Skeletal muscle tissue (tissue), 3 donors: ENCODE measurements at regions not wholly inside any gene's neighbourhood (a gene's known extent, or its start where the extent isn't known, plus 50 kb on each side); places are given as distances from the start of the nearest gene placed in this dataset.
"Not testable (repeated sequence)": the region's sequence is repeated elsewhere in the genome, so short reads cannot be mapped to it uniquely, and the experiment has no call there.

Experiments
- H3K27ac ChIP-seq: one replicate; pipeline ENCODE4 v1.7.0; 2013; ENCODE audit warnings: mild to moderate bottlenecking, low read depth, low read length, inconsistent platforms
- H3K27me3 ChIP-seq, 3 donors: one replicate each; pipeline ENCODE4 v1.7.0; 2013; ENCODE audit warnings: low read length in 3 of 3; ENCODE audit not compliant: control insufficient read depth in 3 of 3, insufficient read depth in 3 of 3
- H3K36me3 ChIP-seq, 3 donors: one replicate each; pipeline ENCODE4 v1.7.0; 2013; ENCODE audit warnings: low read length in 3 of 3; ENCODE audit not compliant: control insufficient read depth in 3 of 3, insufficient read depth in 3 of 3
- H3K4me1 ChIP-seq, 3 donors: one replicate each; pipeline ENCODE4 v1.7.0; 2013; ENCODE audit warnings: low read length in 3 of 3, mild to moderate bottlenecking in 3 of 3; ENCODE audit not compliant: control insufficient read depth in 3 of 3, insufficient read depth in 3 of 3
- H3K4me3 ChIP-seq, 3 donors: one replicate each; pipeline ENCODE4 v1.7.0; 2013; ENCODE audit warnings: low read length in 3 of 3
- H3K9ac ChIP-seq, 3 donors: one replicate each; pipeline ENCODE4 v1.7.0; 2013; ENCODE audit warnings: low read length in 3 of 3, mild to moderate bottlenecking in 3 of 3, moderate library complexity in 2 of 3, low read depth in 1 of 3
- H3K9me3 ChIP-seq, 3 donors: one replicate each; pipeline ENCODE4 v1.7.0; 2013; ENCODE audit warnings: low read length in 3 of 3; ENCODE audit not compliant: control insufficient read depth in 3 of 3
- donor health status: Osteomylitis.

GRCh38 chr10:9302140-9302746 lies 1247.8 kb downstream of the GATA3 start:
- Histone ChIP-seq H3K27ac (no peak overlapping the region), H3K27me3 (no peaks in the 10 kb centered on the region), H3K9ac (no peak overlapping the region), H3K4me1 (no peaks in the 10 kb centered on the region), H3K4me3 (no peak overlapping the region), H3K9me3 (no peaks in the 10 kb centered on the region), H3K36me3 (no peaks in the 10 kb centered on the region)

GRCh38 chr10:9305018-9305655 lies 1250.6 kb downstream of the GATA3 start:
- H3K36me3 ChIP-seq, result no peaks in the 10 kb centered on the region
- no peaks in the 10 kb centered on the region for H3K4me1 ChIP-seq
- H3K4me3 ChIP-seq, result no peak overlapping the region
- H3K27me3 ChIP-seq, result no peaks in the 10 kb centered on the region
- H3K9ac ChIP-seq, result no peak overlapping the region
- H3K9me3 ChIP-seq, result no peaks in the 10 kb centered on the region
- H3K27ac ChIP-seq, result no peak overlapping the region

- no peak overlapping the region for H3K4me3 ChIP-seq
- H3K9me3 ChIP-seq, result no peaks in the 10 kb centered on the region
- H3K27me3 ChIP-seq, result no peaks in the 10 kb centered on the region
- H3K27ac ChIP-seq, result no peak overlapping the region
- no peaks in the 10 kb centered on the region for H3K36me3 ChIP-seq
- no peaks in the 10 kb centered on the region for H3K4me1 ChIP-seq
- no peak overlapping the region for H3K9ac ChIP-seq
Observed at GRCh38 chr10:9311702-9312499, 1257.4 kb downstream of the GATA3 start.

DNA sequence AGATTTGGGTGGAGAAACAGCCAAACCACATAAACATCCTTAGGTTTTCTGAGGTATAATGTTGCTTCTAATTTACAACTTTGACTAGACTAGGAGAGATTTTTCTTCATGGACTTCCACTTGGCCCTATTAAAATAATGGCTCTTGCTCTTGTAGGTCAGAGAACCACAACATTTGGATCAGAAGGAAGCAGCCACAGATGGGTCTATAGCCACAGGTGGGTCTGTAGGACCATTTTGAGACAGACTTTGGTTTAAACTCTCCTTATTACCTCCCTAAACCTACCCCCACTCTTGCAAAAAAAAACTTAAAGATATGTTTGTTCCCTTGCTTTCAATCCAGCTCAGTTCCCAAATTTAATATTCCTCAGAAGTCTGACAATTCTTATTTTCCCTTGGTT lies 1260.8 kb downstream of the GATA3 start:
- no peaks in the 10 kb centered on the region for H3K9me3 ChIP-seq
- no peak overlapping the region for H3K9ac ChIP-seq
- H3K36me3 ChIP-seq, result no peaks in the 10 kb centered on the region
- no peak overlapping the region for H3K27ac ChIP-seq
- no peak overlapping the region for H3K4me3 ChIP-seq
- no peaks in the 10 kb centered on the region for H3K4me1 ChIP-seq
- H3K27me3 ChIP-seq, result no peaks in the 10 kb centered on the region

- Histone ChIP-seq H3K27ac (no peak overlapping the region), H3K36me3 (no peaks in the 10 kb centered on the region), H3K9ac (no peak overlapping the region), H3K4me1 (no peaks in the 10 kb centered on the region), H3K9me3 (no peaks in the 10 kb centered on the region), H3K27me3 (no peaks in the 10 kb centered on the region), H3K4me3 (no peak overlapping the region)
Observed at GRCh38 chr10:9331583-9332008, 1277.1 kb downstream of the GATA3 start.

DNA sequence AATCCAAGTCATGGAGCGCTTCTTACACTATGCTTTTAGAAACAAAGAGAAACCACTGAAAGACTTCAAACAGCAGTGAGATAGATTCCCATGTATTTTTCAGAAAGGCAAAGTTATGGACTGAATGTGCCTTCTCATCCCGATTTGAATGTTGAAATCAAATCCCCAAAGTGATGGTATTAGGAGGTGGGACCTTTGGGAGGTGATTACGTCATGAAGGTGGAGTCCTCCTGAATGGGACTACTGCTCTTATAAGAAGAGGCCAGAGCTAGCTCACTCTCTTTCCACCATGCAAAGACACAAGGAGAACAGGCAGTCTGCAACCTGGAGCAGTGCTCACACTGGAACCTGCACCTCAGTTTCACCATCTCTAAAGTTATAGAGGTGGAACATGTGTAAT lies 1279.8 kb downstream of the GATA3 start:
- H3K27ac ChIP-seq, result no peak overlapping the region
- no peaks in the 10 kb centered on the region for H3K4me1 ChIP-seq

GRCh38 chr10:9339716-9340115 lies 1285.2 kb downstream of the GATA3 start:
- Histone ChIP-seq H3K4me3 (no peak overlapping the region), H3K36me3 (no peaks in the 10 kb centered on the region), H3K9ac (no peak overlapping the region), H3K27me3 (no peaks in the 10 kb centered on the region), H3K27ac (no peak overlapping the region), H3K4me1 (no peaks in the 10 kb centered on the region), H3K9me3 (no peaks in the 10 kb centered on the region)

More for the DNA sequence above, 1279.8 kb downstream of the GATA3 start:
- no peaks in the 10 kb centered on the region for H3K36me3 ChIP-seq
- H3K9ac ChIP-seq, result no peak overlapping the region
- H3K27me3 ChIP-seq, result no peaks in the 10 kb centered on the region
- no peak overlapping the region for H3K4me3 ChIP-seq
- no peaks in the 10 kb centered on the region for H3K9me3 ChIP-seq

- Histone ChIP-seq H3K9ac (no peak overlapping the region), H3K27ac (no peak overlapping the region), H3K27me3 (no peaks in the 10 kb centered on the region), H3K4me3 (no peak overlapping the region), H3K36me3 (no peaks in the 10 kb centered on the region), H3K9me3 (no peaks in the 10 kb centered on the region), H3K4me1 (no peaks in the 10 kb centered on the region)
Observed at GRCh38 chr10:9342885-9343570, 1288.5 kb downstream of the GATA3 start.

- H3K9me3 ChIP-seq, H3K9ac ChIP-seq, H3K4me3 ChIP-seq, H3K27ac ChIP-seq, H3K27me3 ChIP-seq, H3K4me1 ChIP-seq, H3K36me3 ChIP-seq: not testable (repeated sequence)
Observed at GRCh38 chr10:9347933-9348332, 1293.4 kb downstream of the GATA3 start.

DNA sequence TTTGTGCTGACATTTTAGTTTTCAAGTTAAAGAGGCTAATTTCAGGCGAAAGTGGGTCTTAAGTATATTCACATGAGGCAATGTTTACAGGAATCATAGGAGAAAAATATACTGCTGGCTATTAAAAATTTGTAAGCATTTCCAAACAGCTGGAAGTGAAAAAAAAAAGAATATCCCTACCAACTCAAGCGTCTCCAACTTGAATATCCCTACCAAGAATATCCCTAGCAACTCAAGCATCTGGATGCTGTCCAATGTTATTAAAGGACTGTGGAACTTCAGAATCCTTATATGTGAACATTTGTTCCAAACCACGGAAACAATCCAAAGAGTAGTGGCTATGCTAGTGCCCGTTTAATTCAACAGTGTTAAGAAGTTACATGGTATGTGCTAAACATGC lies 1303.0 kb downstream of the GATA3 start:
- H3K9me3 ChIP-seq, result peaks cover 0 to 2% (median 0%) of the 10 kb centered on the region in 3 donors
- no peaks in the 10 kb centered on the region for H3K36me3 ChIP-seq
- no peaks in the 10 kb centered on the region for H3K4me1 ChIP-seq
- no peaks in the 10 kb centered on the region for H3K27me3 ChIP-seq
- no peak overlapping the region for H3K4me3 ChIP-seq
- no peak overlapping the region for H3K9ac ChIP-seq
- H3K27ac ChIP-seq, result no peak overlapping the region
